ENCODE measurements at regions not wholly inside any gene's neighbourhood (a gene's known extent, or its start where the extent isn't known, plus 50 kb on each side); places are given as distances from the start of the nearest gene placed in this dataset.

GRCh38 chr13:59607780-59608233 lies 555.9 kb downstream of the DIAPH3 start:
- Histone ChIP-seq H3K4me1 (no peaks in the 10 kb centered on the region), H3K4me3 (no peak overlapping the region), H3K27me3 (no peaks in the 10 kb centered on the region), H3K27ac (no peak overlapping the region), H3K36me3 (no peaks in the 10 kb centered on the region), H3K9me3 (no peaks in the 10 kb centered on the region)
- DNase-seq, result no peak
- no peak for TF ChIP-seq CTCF (IDR thresholded peaks at IDR 0.05)
- no peak for TF ChIP-seq POLR2A (IDR thresholded peaks at IDR 0.05)

- no peak overlapping the region for H3K4me3 ChIP-seq
- no peaks in the 10 kb centered on the region for H3K27me3 ChIP-seq
- no peaks in the 10 kb centered on the region for H3K9me3 ChIP-seq
- no peaks in the 10 kb centered on the region for H3K4me1 ChIP-seq
- no peak overlapping the region for H3K27ac ChIP-seq
- TF ChIP-seq CTCF (IDR thresholded peaks at IDR 0.05), result no peak
- no peak for TF ChIP-seq POLR2A (IDR thresholded peaks at IDR 0.05)
- no peaks in the 10 kb centered on the region for H3K36me3 ChIP-seq
- DNase-seq, result no peak
Observed at GRCh38 chr13:59609421-59609820, 554.3 kb downstream of the DIAPH3 start.

Small RNA genes in the stretch of these regions (small RNA-seq; reads per million reads assigned to genes)
- gene AL161423.1 (0 reads per million in 2 donors), gene HMGN2P39 (0 reads per million in 2 donors), gene RNA5SP30 (0 reads per million in 2 donors), gene RNU7-88P (0 reads per million in 2 donors), gene RNY4P29 (0 reads per million in 2 donors)

Data from Peyer's patch (tissue), 4 donors.